ENCODE measurements at regions not wholly inside any gene's neighbourhood (a gene's known extent, or its start where the extent isn't known, plus 50 kb on each side); places are given as distances from the start of the nearest gene placed in this dataset.
"Not testable (repeated sequence)": the region's sequence is repeated elsewhere in the genome, so short reads cannot be mapped to it uniquely, and the experiment has no call there.

DNA sequence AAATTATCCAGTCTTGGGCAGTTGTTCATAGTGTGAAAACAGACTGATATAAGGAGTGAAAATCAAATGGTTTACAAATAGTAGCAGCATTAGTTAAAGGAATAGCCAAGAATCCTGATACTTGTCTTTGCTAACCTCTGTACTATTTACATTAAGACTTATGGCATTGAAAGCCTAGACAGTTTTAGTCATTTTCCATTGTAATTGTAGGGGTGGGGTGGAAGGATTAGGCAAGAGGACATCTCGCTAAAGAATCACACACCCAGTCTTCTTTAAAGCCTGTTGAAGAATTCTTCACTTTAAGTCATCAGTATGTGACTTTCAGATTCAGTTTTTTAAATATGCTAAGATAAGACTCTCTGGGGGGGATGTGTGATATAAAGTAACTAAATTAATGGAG, 207.5 kb upstream of the PHACTR1 start:
- DNase-seq (ENCODE audit: low read depth, low spot score): no peak

DNA sequence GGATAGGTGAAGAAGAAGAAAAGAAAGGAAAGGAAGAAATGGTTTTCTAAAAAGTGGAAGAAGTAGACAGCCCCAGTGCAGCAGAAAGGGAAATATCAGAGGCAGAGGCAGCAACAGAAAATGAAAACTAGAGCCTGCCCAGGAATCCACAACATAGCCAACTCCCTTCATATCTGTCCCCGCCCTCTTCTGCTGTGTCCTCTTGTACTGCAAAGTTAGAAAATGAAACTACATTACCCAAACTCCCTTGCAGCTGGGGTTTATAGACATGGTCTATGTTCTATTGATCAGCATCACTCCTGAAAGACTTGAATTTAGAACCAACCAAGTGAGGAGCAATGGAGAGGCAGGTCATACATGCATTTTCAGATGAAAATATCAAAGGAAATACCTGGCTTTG, 200.5 kb upstream of the PHACTR1 start:
- DNase-seq (ENCODE audit: low read depth, low spot score): no peak

DNA sequence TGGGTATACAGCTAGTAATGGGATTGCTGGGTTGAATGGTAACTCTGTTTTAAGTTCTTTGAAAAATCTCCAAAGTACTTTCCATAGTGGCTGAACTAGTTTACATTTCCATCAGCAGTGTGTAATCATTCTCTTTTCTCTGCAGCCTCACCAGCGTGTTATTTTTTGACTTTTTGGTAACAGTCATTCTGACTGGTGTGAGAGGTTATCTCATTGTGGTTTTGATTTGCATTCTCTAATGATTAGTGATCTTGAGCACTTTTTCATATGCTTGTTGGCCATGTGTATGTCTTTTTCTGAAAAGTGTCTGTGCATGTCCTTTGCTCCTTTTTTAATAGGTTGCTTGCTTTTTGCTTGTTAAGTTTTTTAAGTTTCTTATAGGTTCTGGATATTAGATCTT, 194.2 kb upstream of the PHACTR1 start:
- DNase-seq (ENCODE audit: low read depth, low spot score): no peak

DNA sequence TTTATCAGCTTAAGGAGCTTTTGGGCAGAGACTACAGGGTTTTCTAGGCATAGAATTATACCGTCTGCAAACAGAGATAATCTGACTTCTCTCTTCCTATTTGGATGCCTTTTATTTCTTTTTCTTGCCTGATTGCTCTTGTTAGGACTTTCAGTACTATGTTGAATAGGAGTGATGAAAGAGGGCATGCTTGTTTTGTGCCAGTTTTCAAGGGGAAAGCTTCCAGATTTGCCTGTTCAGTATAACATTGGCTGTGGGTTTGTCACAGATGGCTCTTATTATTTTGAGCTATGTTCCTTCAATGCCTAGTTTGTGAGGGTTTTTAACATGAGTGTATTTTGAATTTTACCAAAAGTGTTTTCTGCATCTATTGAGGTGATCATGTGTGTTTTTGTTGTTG, 192.8 kb upstream of the PHACTR1 start:
- DNase-seq (ENCODE audit: low read depth, low spot score): no peak

DNA sequence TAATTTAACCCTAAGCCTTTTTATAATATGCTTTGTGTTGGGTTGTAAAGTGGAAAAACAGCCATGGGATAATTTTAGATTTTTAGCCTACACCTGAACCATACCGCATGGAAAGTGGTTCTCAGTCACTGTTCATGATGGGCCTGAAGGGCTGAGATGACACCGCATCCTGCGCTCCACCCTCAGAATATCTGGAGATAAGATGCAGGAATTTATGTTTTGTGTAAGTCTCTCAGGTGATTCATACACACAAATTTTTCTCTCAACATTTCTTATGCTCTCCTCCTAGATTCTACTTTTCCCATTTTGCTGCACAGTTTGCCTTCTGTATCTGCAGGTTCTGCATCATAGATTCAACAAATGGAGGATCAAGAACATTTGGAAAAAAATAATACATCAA, 191.3 kb upstream of the PHACTR1 start:
- no peak for DNase-seq (ENCODE audit: low read depth, low spot score)

DNA sequence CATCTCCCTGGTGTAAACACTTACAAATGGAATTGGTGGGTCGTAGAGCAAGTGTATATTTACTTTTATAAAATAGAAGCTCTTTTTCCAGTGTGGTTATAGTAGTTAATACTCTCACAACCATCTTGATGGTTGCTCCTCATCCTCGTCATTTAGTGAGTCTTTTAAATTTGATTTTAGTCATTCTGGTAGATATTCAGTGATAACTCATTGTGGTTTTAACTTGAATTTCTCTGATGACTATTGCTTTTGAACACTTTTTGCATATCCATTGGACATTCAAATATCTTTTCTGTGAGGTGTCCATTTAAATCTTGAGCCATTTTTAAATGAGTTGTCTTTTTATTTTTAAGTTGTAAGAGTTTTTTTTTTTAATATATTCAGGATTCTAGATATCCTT, 189.2 kb upstream of the PHACTR1 start:
- DNase-seq (ENCODE audit: low read depth, low spot score): no peak

DNA sequence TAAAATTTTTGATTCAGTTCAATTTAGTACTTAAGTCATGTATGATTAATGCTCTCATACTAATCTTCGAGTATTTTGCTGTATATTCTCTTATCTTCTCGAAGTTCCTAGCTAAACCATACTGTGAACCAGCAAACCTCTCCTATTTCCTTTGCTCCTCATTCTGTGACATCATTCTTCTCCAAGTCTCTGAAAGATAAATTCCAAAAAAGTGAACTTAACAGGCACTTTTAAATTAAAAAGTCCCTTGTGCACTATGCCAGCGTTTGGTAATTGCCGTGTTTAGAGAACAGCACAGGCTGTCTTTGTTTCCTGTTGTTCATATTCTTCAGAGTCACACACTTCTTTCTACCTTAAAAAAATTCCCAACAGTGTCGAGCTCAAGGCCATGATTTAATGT, 188.4 kb upstream of the PHACTR1 start:
- DNase-seq (ENCODE audit: low read depth, low spot score): no peak

DNA sequence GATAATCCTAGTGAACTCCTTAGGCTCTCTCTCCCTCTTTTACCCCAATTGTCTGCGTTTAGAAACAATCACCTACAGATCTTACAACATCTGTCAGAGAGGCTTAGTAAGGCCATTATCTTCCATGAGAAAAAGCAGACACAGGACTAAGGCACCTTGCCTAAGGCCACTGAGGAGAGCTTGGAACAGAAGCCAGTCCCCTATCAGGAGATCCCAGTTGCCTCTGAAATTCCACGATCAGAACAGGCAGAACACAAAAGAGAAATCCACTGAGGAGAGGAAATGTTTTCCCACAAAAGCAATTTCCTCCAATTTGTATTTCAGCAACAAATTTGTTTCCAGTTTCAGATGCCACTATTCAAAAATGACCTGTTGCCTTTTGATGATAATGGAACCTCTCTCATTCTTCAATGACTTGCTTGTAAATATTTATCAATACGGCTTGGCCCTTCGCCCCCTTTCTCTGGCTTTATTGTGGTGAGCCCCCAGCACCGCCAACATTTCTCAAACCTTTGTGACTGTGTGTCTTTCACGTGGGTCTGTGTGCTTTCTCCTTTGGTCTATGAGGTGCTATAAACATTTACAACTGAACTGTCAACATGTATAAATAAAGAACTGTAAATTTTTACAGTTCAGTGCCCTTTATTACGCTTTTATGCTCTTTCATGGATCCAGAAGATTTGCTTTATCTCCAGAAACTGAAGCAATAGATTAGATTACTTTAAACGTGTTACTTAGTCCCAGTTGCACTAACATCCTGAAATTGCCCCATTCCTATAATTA, 187.8 kb upstream of the PHACTR1 start:
- no peak for DNase-seq (ENCODE audit: low read depth, low spot score)

DNA sequence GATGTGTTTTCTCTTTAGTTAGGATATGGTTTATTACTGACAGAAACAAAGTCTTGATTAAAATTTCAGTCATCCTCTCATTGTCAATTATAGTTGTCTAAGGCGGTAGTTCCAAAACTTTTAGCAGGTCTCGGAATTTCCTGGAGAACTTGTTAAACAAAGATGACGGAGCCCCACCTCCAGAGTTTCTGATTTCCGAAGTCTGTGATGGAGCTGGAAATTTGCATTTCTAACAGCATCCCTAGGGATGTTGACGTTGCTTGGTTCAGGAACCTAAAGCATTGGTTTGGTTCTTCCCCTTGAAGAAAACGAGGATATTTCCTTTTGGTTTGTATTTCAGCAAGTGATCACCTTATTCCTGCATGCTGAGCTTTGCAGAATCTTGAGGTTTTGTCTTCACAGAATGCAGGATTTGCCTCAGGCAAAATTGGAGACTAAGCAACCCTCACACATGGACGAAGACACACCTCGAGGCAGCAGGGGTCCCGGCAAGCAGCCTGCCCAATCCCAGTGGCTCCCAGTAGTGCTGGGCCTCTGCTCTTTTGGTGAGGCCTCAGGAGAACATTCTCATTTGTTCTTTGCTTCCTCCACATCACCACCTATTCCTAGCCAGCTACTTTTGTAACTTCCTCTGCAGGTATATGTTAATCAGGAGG, 187.1 kb upstream of the PHACTR1 start:
- DNase-seq (ENCODE audit: low read depth, low spot score): no peak

DNA sequence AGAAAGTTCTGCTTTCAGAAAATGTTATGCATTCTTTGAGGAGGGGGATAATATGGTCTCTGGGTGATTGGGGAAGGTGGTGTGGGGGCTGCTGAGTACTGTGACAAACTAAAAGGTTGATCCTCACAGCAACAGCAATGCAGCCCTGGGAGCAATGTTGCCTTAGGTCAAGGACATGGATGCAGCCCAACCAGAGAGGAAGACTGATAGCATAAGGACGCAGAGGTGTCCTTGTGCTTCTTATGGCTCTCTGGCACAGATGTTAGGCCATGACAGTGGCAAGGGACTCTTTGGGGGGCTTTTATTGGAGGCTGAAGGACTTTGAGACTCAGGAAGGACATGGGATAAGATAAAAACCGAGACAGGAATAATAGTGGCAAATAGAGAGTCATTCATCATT, 186.2 kb upstream of the PHACTR1 start:
- DNase-seq (ENCODE audit: low read depth, low spot score): no peak

DNA sequence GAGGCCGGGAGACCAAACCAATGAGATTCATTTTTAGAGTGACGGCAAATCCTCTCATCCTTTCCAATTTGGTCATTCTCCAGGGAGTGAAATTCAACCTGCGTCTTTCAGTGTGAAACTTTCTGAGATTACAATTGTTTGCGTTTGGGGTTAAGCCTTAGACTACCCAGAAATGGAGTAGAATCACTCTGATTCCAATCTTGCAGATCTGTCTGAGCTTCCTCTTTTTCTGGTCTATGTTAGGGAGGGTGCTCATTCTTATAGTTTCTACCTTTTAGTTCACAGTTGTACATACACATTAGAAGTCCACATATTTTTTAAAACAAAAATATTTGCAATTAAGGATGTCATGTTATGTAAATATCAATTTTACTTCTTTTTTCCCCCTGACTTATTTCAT, 183.0 kb upstream of the PHACTR1 start:
- DNase-seq (ENCODE audit: low read depth, low spot score): no peak

DNA sequence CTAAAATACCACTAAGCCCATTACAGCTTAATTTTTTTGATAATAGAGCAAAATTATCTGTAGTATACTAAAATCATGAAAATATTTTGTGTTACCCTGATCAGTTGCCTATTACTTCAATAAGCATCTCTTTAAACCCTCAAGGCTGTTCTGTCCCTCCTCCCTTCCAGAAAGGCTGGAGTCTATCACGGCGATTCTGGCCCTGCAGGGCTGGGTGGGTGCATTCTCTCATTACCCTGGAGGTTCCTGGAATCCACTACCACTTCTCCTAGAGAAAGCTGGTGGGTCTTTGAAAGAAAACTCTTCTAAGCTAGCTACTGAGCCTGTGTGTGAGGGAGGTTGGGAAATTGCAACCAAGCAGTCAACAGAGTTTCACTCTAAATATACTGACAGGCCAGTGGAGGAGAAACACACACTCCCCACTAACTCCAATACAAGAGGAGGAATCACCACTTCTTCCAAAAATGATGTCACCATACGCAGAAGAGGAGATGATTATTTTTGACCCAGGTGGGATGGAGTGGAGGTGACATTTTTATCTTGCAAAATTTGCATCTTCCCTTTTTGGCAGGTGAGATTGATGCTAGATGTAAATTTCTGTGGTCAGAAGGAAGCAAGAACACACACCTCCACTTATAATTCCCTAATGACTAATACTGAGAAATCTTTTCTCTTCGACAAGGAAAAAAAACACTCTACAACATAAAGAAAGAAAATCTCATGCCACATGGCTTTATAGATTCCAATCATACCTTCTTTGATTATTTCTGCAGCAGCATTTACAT, 182.3 kb upstream of the PHACTR1 start:
- DNase-seq (ENCODE audit: low read depth, low spot score): no peak

DNA sequence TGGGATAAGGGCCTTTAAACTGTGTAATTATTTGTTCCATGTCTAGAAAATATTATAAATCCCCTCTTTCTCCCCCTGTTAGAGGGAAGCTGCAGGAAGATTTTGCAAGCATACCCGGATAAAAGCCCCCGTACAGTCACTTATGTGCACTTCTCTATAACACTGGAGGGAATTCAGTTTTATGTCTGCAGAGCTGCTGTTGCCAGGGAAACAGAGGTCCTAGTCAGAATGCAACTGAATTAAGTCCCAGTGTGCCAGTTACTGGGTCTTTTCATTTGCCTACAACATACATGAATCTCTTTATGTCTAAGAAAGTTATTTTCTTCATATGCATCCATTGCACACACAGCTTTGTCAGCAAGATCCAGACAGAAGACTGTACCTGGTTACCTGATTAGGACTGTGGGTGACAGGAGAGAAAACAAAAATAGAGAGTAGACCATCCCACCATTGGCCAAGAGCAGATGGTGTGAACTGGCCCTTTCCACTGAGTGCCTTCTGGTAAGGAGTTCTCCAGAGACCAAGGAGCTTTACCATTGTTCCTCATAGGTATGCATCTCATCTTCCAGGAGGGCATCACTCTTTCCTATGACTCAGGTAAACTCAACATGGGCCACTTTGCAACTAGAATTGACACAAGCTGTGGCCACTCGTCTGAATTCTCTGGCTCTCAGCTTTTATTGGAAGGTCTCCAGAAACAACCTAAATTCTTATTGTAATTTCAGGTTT, 180.8 kb upstream of the PHACTR1 start:
- DNase-seq (ENCODE audit: low read depth, low spot score): no peak

DNA sequence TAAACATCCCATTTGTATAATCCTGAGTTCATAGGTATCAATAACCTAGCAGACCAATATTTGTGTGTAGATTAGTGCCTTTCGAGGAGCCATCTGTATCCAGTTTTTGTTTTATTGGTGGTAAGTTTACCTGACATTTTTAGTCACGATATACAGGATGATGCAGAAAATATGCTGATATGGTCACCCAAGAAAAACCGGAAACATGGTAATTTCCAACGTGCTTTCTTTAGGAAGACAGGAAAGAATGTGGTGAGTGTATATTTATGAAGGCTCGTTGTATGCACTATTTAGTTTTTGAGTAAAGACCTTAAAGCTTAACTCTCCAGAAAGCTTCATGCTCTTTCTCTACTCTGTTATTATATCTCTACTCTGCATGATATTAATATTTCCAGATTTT, 180.2 kb upstream of the PHACTR1 start:
- DNase-seq (ENCODE audit: low read depth, low spot score): no peak

DNA sequence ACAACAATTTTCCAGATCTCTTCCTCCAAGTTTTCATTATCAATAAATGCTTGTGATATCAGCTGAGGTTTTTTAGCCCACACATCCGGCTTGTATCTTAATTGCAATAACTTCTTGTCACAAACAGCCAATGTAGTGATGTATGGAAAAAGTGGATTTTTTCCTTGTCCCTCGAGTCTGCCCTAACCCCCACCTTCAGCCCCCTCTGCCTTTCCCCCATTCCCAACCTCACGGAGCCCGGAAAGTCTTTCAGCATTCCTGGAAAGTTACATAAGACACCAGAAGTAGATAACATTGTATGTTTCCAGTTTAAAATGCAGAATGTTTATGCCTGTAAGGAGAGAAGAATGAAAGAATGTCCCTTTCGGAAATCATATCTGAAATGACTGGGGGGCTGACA, 179.2 kb upstream of the PHACTR1 start:
- no peak for DNase-seq (ENCODE audit: low read depth, low spot score)

DNA sequence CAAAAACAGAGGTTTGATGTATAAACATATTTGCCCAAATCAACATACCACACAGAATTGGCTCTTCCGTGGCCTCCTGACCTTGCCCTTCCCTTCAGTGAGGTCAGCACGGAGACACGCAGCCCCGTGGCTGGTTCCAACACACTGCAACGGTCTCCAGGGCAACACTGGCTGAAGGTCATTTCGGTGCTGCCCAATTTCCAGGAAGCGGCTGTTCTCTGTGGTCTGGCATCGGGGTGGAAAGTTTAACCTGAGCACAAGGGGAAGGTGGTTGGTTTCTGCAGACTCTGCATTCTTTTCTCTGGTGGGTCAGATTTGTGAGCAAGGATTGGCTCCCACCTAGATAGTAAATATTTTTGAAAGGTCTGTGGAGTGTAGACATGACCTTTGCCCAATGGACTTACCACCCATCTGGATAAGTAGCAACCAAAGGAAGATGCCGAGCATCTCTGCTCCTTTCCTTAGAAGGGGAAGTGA, 177.6 kb upstream of the PHACTR1 start:
- DNase-seq (ENCODE audit: low read depth, low spot score): no peak

DNA sequence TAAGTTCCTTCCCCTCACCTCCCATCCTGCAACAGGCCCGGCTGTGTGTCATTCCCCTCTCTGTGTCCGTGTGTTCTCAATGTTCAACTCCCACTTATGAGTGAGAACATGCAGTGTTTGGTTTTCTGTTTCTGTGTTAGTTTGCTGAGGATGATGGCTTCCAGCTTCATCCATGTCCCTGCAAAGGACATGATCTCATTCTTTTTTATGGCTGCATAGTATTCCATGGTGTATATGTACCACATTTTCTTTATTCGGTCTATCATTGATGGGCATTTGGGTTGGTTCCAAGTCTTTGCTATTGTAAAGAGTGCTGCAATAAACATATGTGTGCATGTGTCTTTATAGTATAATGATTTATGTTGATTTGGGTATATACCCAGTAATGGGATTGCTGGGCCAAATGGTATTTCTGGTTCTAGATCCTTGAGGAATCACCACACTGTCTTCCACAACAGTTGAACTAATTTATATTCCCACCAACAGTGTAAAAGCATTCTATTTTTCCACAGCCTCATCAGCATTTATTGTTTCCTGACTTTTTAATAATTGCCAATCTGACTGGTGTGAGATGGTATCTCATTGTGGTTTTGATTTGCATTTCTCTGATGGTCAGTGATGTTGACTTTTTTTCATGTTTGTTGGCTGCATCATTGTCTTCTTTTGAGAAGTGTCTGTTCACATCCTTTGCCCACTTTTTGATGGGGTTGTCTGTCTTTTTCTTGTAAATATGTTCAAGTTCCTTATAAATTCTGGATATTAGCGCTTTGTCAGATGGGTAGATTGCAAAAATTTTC, 174.1 kb upstream of the PHACTR1 start:
- not testable (repeated sequence) for DNase-seq (ENCODE audit: low read depth, low spot score)

DNA sequence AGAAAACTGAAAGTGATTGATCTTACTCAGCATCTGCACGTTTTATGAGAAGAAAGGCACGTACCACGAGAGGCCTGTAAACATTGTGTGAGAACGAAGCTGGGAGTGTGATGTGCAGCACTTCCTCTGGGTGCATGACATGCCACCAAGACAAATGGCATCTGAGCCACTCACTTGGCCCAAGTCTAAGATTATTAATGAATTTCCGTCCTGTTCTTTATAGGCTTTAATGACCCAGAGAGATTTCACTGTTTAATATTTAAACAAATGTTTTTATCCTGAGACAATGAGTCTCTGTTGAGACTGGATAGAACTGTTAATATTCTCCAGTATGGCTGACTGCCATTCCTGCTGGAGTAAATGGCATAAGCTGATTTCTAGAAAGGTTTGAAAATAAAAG, 172.6 kb upstream of the PHACTR1 start:
- DNase-seq (ENCODE audit: low read depth, low spot score): no peak

DNA sequence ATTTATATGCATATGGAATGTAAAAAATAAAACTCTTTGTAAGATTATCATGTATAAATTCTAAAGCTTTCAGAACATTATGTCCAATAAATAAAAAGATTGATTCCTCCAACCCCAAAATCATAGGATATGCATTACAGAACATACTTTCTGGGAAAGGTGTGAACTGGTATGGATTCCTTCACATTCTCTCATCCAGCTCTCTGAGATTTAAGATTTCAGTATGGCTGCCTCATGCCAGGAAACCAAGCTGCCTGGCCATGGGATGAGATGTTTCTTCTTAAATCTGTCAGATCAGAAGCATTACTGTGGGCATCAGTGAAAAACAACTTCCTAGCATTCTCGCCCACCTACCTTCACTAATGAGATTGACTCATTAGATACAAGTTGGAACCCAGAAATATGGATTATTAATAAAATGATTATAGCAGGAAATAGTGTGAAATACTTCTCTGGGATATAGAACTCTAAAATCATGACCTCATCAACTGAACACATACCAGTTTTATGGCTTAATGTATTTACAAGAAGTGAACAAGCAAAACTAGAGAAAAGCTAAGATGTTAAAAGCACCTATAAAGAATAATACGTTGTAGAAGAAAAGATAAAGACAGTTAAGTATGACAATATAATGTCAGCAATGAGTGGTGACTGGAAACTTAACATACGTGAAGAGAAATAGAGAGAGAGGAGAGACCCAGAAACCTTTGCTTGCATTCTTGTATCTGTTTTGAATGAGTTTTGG, 171.6 kb upstream of the PHACTR1 start:
- no peak for DNase-seq (ENCODE audit: low read depth, low spot score)

DNA sequence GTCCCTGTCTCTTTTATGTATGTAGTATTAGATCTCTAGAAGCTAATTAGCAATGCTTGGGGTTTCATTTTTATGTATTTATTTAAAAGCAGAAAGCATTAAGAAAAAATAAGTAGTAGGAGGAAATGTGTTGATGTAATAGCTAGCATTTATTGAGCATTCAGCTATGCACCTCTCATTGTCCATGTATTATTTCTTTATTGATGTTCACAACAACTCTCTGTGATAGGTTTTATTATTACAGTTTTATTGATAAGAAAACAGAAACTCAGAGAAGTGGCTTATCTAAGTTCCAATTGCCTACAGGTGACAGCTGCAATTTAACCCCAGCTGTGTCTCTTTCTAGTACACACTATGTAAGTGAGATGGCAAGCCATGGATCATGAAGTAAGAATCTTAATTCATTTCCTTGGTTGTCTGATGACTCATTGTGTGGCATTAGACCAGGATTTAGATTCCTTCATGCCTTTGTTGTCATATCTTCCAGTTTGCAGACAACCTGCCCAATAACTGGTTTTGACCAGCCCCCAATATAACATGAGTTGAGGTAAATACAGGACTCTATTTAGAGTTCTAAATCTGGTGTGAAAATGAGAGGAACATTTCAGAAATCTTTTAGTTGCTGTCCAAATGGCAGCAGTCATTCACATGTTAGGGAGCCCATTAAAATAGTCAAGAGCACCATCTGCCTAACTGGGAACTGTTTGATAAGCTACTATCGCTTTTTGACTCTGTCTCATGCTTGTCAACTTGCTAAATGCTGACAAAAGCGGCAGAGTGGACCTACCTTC, 170.8 kb upstream of the PHACTR1 start:
- no peak for DNase-seq (ENCODE audit: low read depth, low spot score)
